ENCODE measurements at regions not wholly inside any gene's neighbourhood (a gene's known extent, or its start where the extent isn't known, plus 50 kb on each side); places are given as distances from the start of the nearest gene placed in this dataset.

DNA sequence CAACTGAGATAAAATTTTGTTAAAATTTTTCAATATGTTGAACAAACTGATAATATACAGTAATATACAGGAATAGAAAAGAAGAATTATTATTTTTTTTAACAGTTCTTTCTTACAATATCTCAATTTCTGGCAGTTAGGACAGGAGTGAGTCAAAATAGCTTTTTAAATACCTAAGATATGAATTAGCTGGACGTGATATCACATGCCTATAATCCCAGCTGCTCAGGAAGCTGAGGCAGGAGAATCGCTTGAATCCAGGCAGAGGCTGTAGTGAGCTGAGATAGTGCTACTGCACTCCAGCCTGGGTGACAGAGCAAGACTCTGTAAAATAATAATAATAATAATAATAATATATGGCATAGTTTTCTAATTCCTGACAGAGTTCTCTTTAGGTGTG, 1039.3 kb downstream of the STPG2 start:
- TF ChIP-seq, protein P1, sequence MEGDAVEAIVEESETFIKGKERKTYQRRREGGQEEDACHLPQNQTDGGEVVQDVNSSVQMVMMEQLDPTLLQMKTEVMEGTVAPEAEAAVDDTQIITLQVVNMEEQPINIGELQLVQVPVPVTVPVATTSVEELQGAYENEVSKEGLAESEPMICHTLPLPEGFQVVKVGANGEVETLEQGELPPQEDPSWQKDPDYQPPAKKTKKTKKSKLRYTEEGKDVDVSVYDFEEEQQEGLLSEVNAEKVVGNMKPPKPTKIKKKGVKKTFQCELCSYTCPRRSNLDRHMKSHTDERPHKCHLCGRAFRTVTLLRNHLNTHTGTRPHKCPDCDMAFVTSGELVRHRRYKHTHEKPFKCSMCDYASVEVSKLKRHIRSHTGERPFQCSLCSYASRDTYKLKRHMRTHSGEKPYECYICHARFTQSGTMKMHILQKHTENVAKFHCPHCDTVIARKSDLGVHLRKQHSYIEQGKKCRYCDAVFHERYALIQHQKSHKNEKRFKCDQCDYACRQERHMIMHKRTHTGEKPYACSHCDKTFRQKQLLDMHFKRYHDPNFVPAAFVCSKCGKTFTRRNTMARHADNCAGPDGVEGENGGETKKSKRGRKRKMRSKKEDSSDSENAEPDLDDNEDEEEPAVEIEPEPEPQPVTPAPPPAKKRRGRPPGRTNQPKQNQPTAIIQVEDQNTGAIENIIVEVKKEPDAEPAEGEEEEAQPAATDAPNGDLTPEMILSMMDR (IDR thresholded peaks at IDR 0.05; ENCODE audit: extremely low read depth, insufficient read depth, missing control alignments), result no peak
- in situ Hi-C loops (cut with MboI; ENCODE audit: low pct_unique_long_range_greater_than_20kb, low sequenced_read_pairs, unreplicated experiment), result no loop called here
- DNase-seq (ENCODE audit: low spot score), result no peak

DNA sequence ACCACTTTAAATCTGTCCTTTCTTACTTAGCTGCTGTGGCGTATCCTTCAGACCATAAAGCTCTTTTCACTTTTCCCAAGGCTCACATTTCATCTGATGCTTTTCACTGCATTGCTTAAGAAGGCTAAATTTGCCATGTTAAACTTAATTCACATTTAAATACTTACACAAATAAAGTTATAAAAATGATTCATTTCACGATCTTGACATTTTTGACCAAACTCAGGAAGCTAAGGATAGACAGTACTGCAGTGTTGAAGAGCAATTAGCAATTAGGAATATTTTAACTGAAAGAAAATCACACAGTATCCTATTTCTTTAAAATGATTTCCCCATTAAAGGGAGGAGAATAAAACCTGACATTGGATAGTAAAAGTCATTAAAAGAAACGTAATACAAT, 1038.6 kb downstream of the STPG2 start:
- TF ChIP-seq, protein P1 (IDR thresholded peaks at IDR 0.05; ENCODE audit: extremely low read depth, insufficient read depth, missing control alignments), result no peak
- DNase-seq (ENCODE audit: low spot score), result no peak
- in situ Hi-C loops (cut with MboI; ENCODE audit: low pct_unique_long_range_greater_than_20kb, low sequenced_read_pairs, unreplicated experiment), result no loop called here

DNA sequence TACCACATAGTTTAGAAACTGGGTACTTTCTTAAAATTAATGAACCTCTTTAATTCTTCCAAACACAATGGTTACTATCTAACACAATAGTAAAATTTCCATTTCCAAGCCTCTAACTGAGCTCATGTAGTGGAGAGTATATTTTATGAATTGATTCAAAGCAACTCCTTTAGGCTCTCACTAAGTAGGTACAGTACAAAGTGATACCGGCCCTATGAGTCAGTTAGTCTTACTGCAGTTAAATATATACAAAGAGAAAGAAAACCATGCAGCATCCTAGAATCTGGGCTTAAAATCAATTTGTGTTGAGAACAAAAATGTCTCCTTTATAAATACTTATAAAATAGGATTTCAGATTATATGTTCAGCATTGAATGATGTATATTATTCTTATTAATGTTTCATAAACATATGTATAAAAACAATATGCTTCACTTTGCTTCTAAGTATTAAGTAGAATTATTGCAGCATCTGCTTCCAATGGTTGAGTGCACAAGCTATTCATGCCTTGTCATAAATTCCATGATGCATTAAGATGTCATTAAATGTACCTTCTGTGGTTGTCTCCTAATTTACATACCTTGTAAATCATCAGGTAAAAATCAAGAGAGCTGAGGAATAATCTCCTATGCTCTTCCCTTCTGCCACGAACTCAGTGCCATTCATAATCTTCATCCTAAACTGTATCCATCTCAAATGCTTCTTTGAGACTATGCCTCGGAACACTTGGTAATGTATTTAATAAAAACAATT, 1037.8 kb downstream of the STPG2 start:
- TF ChIP-seq, protein P1 (IDR thresholded peaks at IDR 0.05; ENCODE audit: extremely low read depth, insufficient read depth, missing control alignments), result no peak
- in situ Hi-C loops (cut with MboI; ENCODE audit: low pct_unique_long_range_greater_than_20kb, low sequenced_read_pairs, unreplicated experiment), result no loop called here
- no peak for DNase-seq (ENCODE audit: low spot score)

DNA sequence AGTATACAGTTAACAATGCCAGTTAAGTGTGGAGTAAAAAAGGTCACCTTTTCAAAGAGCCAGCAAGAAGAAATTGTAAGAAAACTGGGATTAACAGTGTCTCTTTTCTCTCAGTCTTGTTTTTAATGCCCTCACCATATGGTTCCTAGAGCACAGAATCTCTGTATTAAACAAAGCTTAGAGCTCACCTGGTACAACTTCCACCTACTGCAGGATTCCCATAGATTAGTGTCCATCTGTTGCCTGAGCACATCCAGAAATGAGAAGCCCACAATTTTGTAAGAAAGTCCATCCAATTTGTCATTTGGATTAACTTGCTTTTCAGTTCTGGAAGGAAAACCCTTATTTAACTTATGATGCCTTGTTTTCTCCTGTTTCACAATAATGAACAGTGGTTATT, 1037.1 kb downstream of the STPG2 start:
- no peak for DNase-seq (ENCODE audit: low spot score)
- in situ Hi-C loops (cut with MboI; ENCODE audit: low pct_unique_long_range_greater_than_20kb, low sequenced_read_pairs, unreplicated experiment), result no loop called here
- TF ChIP-seq, protein P1 (IDR thresholded peaks at IDR 0.05; ENCODE audit: extremely low read depth, insufficient read depth, missing control alignments), result no peak

DNA sequence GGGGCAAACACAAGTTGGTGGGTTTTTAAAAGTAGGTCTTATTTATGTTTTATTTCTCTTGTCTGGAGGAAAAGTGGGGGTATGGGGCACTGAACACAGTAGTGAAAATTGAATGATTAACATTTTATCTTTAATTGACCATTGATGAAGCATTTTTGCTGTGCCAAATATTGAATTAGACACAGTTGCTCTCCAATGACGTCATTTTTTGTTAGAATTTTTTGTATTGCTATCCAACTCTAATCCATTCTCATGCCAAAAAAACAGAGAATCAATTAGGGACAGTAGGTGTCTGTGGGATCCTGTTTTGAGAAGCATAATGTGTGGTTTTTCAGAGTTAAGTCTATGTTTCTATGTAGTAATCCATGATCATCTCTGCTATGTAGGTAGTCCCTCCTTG, 1032.8 kb downstream of the STPG2 start:
- in situ Hi-C loops (cut with MboI; ENCODE audit: low pct_unique_long_range_greater_than_20kb, low sequenced_read_pairs, unreplicated experiment), result no loop called here
- no peak for DNase-seq (ENCODE audit: low spot score)
- TF ChIP-seq, protein P1 (IDR thresholded peaks at IDR 0.05; ENCODE audit: extremely low read depth, insufficient read depth, missing control alignments), result no peak

DNA sequence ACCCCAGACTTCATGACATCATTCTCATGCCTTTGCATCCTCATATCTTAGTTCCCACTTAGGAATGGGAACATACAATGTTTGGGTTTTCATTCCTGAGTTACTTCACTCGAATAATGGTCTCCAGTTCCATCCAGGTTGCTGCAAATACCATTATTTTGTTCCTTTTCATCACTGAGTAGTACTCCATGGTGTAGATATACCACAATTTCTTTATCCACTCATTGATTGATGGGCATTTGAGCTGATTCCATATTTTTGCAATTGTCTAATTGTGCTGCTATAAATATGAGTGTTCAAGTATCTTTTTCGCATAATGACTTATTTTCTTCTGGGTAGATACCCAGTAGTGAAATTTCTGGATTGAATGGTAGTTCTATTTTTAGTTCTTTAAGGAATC, 1026.8 kb downstream of the STPG2 start:
- TF ChIP-seq, protein P1 (IDR thresholded peaks at IDR 0.05; ENCODE audit: extremely low read depth, insufficient read depth, missing control alignments), result no peak
- DNase-seq (ENCODE audit: low spot score), result no peak
- in situ Hi-C loops (cut with MboI; ENCODE audit: low pct_unique_long_range_greater_than_20kb, low sequenced_read_pairs, unreplicated experiment), result no loop called here
